Loucy (cell line): ENCODE measurements at regions not wholly inside any gene's neighbourhood (a gene's known extent, or its start where the extent isn't known, plus 50 kb on each side); places are given as distances from the start of the nearest gene placed in this dataset.
"Not testable (repeated sequence)": the region's sequence is repeated elsewhere in the genome, so short reads cannot be mapped to it uniquely, and the experiment has no call there.

Experiments used
- H2AFZ ChIP-seq: fragments of 200-600 bp; sonication (generic); 2 replicates; pipeline ENCODE4 v1.6.0; 2016; ENCODE audit warnings: antibody characterized with exemption, mild to moderate bottlenecking, low read length, moderate library complexity
- H3F3A ChIP-seq: fragments of 200-600 bp; 2 replicates; pipeline ENCODE4 v1.6.0; 2016; ENCODE audit warnings: antibody characterized with exemption, low read depth, mild to moderate bottlenecking
- H3K27me3 ChIP-seq: fragments of 200-600 bp; sonication (generic); 2 replicates; pipeline ENCODE4 v1.6.1; 2014; ENCODE audit warnings: low read length, mild to moderate bottlenecking; ENCODE audit not compliant: insufficient read depth, poor library complexity, severe bottlenecking
- H3K36me3 ChIP-seq: fragments of 200-600 bp; sonication (generic); 2 replicates; pipeline ENCODE4 v1.6.1; 2016; ENCODE audit warnings: low read length; ENCODE audit not compliant: insufficient read depth
- H3K4me1 ChIP-seq: fragments of 200-600 bp; sonication (generic); 2 replicates; pipeline ENCODE4 v1.5.1; 2014; ENCODE audit warnings: low read length, mild to moderate bottlenecking; ENCODE audit not compliant: insufficient read depth, poor library complexity, severe bottlenecking
- H3K4me2 ChIP-seq: fragments of 200-600 bp; sonication (generic); 2 replicates; pipeline ENCODE4 v1.6.0; 2014; ENCODE audit warnings: antibody characterized with exemption, low read length, low read depth, mild to moderate bottlenecking; ENCODE audit not compliant: poor library complexity, severe bottlenecking
- H3K4me3 ChIP-seq: fragments of 200-600 bp; sonication (generic); 2 replicates; pipeline ENCODE4 v1.5.1; 2014; ENCODE audit warnings: low read length, mild to moderate bottlenecking, mixed read lengths; ENCODE audit not compliant: poor library complexity, severe bottlenecking
- H3K79me2 ChIP-seq: fragments of 200-600 bp; sonication (generic); 2 replicates; pipeline ENCODE4 v1.6.1; 2014; ENCODE audit warnings: low read length; ENCODE audit not compliant: insufficient read depth
- H3K9ac ChIP-seq: fragments of 200-600 bp; sonication (generic); 2 replicates; pipeline ENCODE4 v1.6.0; 2014; ENCODE audit warnings: mild to moderate bottlenecking, low read depth, low read length, moderate library complexity; ENCODE audit not compliant: poor library complexity, severe bottlenecking
- H3K9me2 ChIP-seq: fragments of 200-600 bp; sonication (generic); replicated peaks from 2 replicates; pipeline ENCODE4 v1.6.1; 2016; ENCODE audit warnings: low read depth, low read length, mixed read lengths
- H3K9me3 ChIP-seq: fragments of 200-600 bp; sonication (generic); 2 replicates; pipeline ENCODE4 v1.6.1; 2014; ENCODE audit warnings: mild to moderate bottlenecking, antibody characterized with exemption, low read length, low read depth; ENCODE audit not compliant: insufficient read depth
- H4K20me1 ChIP-seq: fragments of 200-600 bp; sonication (generic); 2 replicates; pipeline ENCODE4 v1.6.0; 2014; ENCODE audit warnings: antibody characterized with exemption, low read length, mild to moderate bottlenecking; ENCODE audit not compliant: insufficient read depth, poor library complexity, severe bottlenecking
- EZH2phosphoT487 ChIP-seq: fragments of 200-600 bp; IDR thresholded peaks from 2 replicates; pipeline ENCODE4 v1.6.1; 2018; ENCODE audit warnings: antibody characterized with exemption, mild to moderate bottlenecking, moderate library complexity, borderline replicate concordance
- TF ChIP-seq, protein P1 (sequence below): fragments of 200-600 bp; sonication (generic); conservative IDR thresholded peaks from 2 replicates; pipeline ENCODE4 v1.5.1; 2014; ENCODE audit warnings: mild to moderate bottlenecking, antibody characterized with exemption, low read length

- no peak for TF ChIP-seq EZH2phosphoT487
- TF ChIP-seq, protein P1, sequence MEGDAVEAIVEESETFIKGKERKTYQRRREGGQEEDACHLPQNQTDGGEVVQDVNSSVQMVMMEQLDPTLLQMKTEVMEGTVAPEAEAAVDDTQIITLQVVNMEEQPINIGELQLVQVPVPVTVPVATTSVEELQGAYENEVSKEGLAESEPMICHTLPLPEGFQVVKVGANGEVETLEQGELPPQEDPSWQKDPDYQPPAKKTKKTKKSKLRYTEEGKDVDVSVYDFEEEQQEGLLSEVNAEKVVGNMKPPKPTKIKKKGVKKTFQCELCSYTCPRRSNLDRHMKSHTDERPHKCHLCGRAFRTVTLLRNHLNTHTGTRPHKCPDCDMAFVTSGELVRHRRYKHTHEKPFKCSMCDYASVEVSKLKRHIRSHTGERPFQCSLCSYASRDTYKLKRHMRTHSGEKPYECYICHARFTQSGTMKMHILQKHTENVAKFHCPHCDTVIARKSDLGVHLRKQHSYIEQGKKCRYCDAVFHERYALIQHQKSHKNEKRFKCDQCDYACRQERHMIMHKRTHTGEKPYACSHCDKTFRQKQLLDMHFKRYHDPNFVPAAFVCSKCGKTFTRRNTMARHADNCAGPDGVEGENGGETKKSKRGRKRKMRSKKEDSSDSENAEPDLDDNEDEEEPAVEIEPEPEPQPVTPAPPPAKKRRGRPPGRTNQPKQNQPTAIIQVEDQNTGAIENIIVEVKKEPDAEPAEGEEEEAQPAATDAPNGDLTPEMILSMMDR = no peak
Measured at GRCh38 chrX:40809210-40809609, 73.9 kb upstream of the MED14 start.

GRCh38 chrX:40815045-40815444 is 79.7 kb upstream of the MED14 start:
- not testable (repeated sequence) for H3K9me3 ChIP-seq, H3K27me3 ChIP-seq, H2AFZ ChIP-seq, H4K20me1 ChIP-seq, H3K4me2 ChIP-seq, H3K9me2 ChIP-seq, H3K4me1 ChIP-seq, H3F3A ChIP-seq, H3K79me2 ChIP-seq, H3K36me3 ChIP-seq, H3K9ac ChIP-seq, H3K4me3 ChIP-seq

More at GRCh38 chrX:40809210-40809609, 73.9 kb upstream of the MED14 start:
- Histone ChIP-seq H4K20me1 (no peaks in the 10 kb centered on the region), H3K9me2 (no peaks in the 10 kb centered on the region), H3K4me3 (no peak overlapping the region), H3K36me3 (no peaks in the 10 kb centered on the region), H3K9me3 (no peaks in the 10 kb centered on the region), H2AFZ (no peak overlapping the region), H3K4me1 (no peaks in the 10 kb centered on the region), H3K4me2 (no peak overlapping the region), H3F3A (no peaks in the 10 kb centered on the region), H3K27me3 (no peaks in the 10 kb centered on the region), H3K79me2 (no peaks in the 10 kb centered on the region), H3K9ac (no peak overlapping the region)

DNA sequence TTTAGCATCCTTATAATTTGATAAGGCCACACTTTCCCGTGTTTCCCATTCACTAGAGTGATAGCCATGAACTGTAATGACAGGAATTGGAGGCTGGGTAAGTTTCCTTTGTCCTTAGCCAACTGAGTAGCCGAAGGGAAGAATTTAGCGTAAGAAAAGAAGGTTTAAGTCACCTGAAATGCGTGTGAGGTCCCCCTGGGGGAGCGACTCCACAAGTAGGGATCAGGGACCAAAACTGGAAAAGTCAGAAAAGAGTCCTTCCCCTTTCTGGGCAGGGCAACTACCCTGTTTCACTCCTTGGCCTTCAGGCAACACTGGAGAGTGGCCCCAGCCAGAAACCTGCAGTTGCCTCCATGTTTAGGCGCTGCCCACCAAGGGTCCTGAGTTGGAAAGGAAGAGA is 81.6 kb upstream of the MED14 start:
- no peaks in the 10 kb centered on the region for H3K79me2 ChIP-seq
- no peaks in the 10 kb centered on the region for H3K9me2 ChIP-seq
- H4K20me1 ChIP-seq = no peaks in the 10 kb centered on the region
- no peaks in the 10 kb centered on the region for H3K27me3 ChIP-seq
- TF ChIP-seq EZH2phosphoT487 = no peak
- TF ChIP-seq, protein P1 = no peak
- H3K4me3 ChIP-seq = no peak overlapping the region
- no peak overlapping the region for H2AFZ ChIP-seq
- no peaks in the 10 kb centered on the region for H3F3A ChIP-seq
- no peaks in the 10 kb centered on the region for H3K9me3 ChIP-seq
- no peaks in the 10 kb centered on the region for H3K36me3 ChIP-seq
- H3K4me1 ChIP-seq = no peaks in the 10 kb centered on the region
- no peak overlapping the region for H3K9ac ChIP-seq
- no peak overlapping the region for H3K4me2 ChIP-seq

DNA sequence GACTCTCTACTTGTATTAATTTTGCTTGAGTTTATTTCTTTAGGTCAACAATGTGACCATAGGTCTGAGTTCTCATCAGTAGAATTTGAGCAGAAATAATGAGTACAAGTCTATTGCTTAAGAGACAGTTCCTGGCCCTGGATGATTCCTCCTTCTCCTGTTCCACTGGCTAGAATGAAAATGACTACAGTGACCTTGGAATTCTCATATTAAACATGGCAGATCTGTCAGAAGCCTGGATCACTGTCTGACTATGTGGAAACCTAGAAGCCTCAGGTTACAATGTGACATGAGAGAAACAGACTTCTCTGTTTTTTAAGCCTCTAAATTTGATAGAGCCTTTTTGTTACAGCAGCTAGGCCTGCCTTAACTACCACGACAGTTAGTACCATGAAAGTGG is 82.9 kb upstream of the MED14 start:
- no peak for TF ChIP-seq EZH2phosphoT487
- TF ChIP-seq, protein P1 = no peak
- Histone ChIP-seq H3K36me3 (no peaks in the 10 kb centered on the region), H3K9ac (no peak overlapping the region), H4K20me1 (no peaks in the 10 kb centered on the region), H3K9me3 (no peaks in the 10 kb centered on the region), H3K9me2 (no peaks in the 10 kb centered on the region), H3K27me3 (no peaks in the 10 kb centered on the region), H3K79me2 (no peaks in the 10 kb centered on the region), H3K4me3 (no peak overlapping the region), H3K4me1 (no peaks in the 10 kb centered on the region), H3K4me2 (no peak overlapping the region), H3F3A (no peaks in the 10 kb centered on the region), H2AFZ (no peak overlapping the region)
